RWPE2 (cell line): ENCODE measurements at regions not wholly inside any gene's neighbourhood (a gene's known extent, or its start where the extent isn't known, plus 50 kb on each side); places are given as distances from the start of the nearest gene placed in this dataset.

Experiments used
- ATAC-seq: fragments of 200-7000 bp; cut with Tn5 transposase; 3 replicates; pipeline ENCODE4 v1.9.1; 2021; ENCODE audit warnings: low read depth
- DNase-seq: peaks from one replicate; pipeline ENCODE4 v3.0.0-alpha.2; 2020; ENCODE audit warnings: low spot score
- H3K27ac ChIP-seq: fragments of 450-650 bp; 2 replicates; pipeline ENCODE4 v1.5.1; 2017; ENCODE audit warnings: mild to moderate bottlenecking; ENCODE audit not compliant: poor library complexity, severe bottlenecking
- H3K27me3 ChIP-seq: fragments of 250-450 bp; sonication (Bioruptor Pico); 2 replicates; pipeline ENCODE4 v1.5.1; 2021; ENCODE audit warnings: mild to moderate bottlenecking, moderate library complexity; ENCODE audit not compliant: insufficient read depth, poor library complexity, severe bottlenecking
- H3K36me3 ChIP-seq: fragments of 250-450 bp; sonication (Bioruptor Pico); 2 replicates; pipeline ENCODE4 v1.5.1; 2020; ENCODE audit warnings: low read depth, mild to moderate bottlenecking, moderate library complexity
- H3K4me1 ChIP-seq: fragments of 250-450 bp; sonication (Bioruptor Pico); 2 replicates; pipeline ENCODE4 v1.5.1; 2021; ENCODE audit warnings: mild to moderate bottlenecking, moderate library complexity; ENCODE audit not compliant: insufficient read depth, poor library complexity, severe bottlenecking
- H3K4me3 ChIP-seq: fragments of 250-450 bp; sonication (Bioruptor Pico); 2 replicates; pipeline ENCODE4 v1.5.1; 2021; ENCODE audit warnings: mild to moderate bottlenecking, moderate library complexity; ENCODE audit not compliant: severe bottlenecking
- H3K9me3 ChIP-seq: fragments of 250-450 bp; sonication (Bioruptor Pico); 2 replicates; pipeline ENCODE4 v1.5.1; 2021; ENCODE audit warnings: mild to moderate bottlenecking, moderate library complexity; ENCODE audit not compliant: severe bottlenecking
- TF ChIP-seq, protein P1 (sequence below): fragments of 450-650 bp; IDR thresholded peaks from one replicate; pipeline ENCODE4 v1.5.1; 2017; ENCODE audit warnings: mild to moderate bottlenecking, moderate library complexity; ENCODE audit not compliant: poor library complexity, severe bottlenecking

DNA sequence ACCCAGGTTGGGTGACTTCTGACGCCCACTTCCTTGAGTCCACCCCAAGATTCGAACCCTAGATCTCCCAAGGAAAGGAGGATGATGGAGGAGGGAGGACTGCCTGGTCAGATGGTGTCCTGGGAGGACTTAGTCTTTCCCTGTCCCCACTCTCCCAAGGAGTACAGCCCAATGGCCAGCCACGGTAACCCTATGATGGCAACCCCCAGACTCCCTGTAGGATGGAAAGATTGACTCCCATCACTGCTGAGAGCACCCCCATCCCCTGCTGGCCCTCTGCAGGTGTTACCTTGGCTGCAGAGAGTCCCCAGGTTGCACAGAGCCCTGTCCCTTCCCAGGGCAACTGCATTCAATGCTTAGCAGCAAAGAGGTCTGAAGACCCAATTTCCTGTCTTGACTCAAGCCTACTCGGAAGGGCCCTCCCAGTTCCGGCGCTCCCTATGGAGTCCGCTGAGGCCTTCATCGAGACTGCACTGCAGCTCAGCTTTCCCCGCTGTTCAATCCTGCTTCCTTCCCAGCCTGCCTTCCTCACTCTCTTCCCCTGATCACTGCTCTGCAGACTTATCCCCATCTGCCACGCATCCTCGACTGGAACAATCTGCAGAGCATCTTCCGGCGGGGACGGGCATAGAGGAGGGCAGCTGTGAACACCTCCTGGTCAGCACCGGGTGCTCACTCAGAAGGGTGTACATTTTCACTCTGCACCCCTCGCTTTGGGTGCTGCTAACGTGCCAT, 50.8 kb upstream of the OCM2 start:
- Histone ChIP-seq H3K27ac (no peak overlapping the region), H3K9me3 (no peaks in the 10 kb centered on the region), H3K27me3 (no peaks in the 10 kb centered on the region), H3K4me3 (no peak overlapping the region), H3K4me1 (no peaks in the 10 kb centered on the region), H3K36me3 (no peaks in the 10 kb centered on the region)
- DNase-seq (no peak), ATAC-seq (no peak)
- TF ChIP-seq, protein P1, sequence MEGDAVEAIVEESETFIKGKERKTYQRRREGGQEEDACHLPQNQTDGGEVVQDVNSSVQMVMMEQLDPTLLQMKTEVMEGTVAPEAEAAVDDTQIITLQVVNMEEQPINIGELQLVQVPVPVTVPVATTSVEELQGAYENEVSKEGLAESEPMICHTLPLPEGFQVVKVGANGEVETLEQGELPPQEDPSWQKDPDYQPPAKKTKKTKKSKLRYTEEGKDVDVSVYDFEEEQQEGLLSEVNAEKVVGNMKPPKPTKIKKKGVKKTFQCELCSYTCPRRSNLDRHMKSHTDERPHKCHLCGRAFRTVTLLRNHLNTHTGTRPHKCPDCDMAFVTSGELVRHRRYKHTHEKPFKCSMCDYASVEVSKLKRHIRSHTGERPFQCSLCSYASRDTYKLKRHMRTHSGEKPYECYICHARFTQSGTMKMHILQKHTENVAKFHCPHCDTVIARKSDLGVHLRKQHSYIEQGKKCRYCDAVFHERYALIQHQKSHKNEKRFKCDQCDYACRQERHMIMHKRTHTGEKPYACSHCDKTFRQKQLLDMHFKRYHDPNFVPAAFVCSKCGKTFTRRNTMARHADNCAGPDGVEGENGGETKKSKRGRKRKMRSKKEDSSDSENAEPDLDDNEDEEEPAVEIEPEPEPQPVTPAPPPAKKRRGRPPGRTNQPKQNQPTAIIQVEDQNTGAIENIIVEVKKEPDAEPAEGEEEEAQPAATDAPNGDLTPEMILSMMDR: no peak

DNA sequence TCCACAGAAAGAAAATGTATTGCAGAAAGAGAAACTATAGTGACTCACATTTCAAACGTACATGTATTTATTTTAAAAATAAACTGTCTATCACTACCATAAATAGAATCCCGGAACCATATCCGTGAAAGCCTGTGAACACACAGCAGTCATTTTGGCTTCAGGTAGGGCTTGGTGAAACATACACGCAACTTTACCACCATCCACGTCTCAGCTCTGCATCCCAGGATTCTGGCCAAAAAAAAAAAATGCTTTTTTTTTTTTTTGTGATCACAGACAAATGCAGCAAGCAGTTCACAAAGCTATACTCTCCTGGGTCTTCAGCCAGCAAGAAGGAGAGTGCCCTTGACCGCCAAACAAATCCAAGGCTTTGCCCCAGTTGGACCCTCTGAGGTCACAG, 56.8 kb upstream of the OCM2 start:
- TF ChIP-seq, protein P1: no peak
- DNase-seq (no peak), ATAC-seq (no peak)
- Histone ChIP-seq H3K9me3 (no peaks in the 10 kb centered on the region), H3K27ac (no peak overlapping the region), H3K27me3 (no peaks in the 10 kb centered on the region), H3K36me3 (no peaks in the 10 kb centered on the region), H3K4me1 (peaks cover 6% of the 10 kb centered on the region), H3K4me3 (no peak overlapping the region)

DNA sequence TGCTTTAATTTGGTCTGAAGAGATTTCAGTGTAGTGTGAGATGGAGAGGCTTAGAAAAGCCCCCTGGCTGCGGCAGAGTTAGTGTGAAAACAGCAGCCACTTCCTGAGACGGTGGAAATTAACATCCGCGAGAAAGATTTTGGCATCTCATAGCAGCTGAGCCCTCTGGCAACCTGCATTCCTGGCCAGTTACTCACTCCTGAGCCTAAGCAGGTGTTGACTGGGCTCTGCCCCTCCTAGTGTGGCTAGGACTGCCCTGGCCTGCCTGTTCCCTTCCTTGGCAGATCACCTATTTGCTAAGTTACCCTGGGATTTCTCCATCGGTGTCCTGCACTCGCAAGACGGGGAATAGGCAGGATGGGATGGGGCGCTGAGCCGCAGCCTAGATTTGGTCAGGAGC, 57.6 kb upstream of the LMTK2 start:
- Histone ChIP-seq H3K27me3 (no peaks in the 10 kb centered on the region), H3K9me3 (no peaks in the 10 kb centered on the region), H3K4me3 (no peak overlapping the region), H3K4me1 (peaks cover 6% of the 10 kb centered on the region), H3K27ac (peak overlapping the region; percentile 64), H3K36me3 (no peaks in the 10 kb centered on the region)
- TF ChIP-seq, protein P1: no peak
- DNase-seq: peak; percentile 85
- ATAC-seq: peak; percentile 99

DNA sequence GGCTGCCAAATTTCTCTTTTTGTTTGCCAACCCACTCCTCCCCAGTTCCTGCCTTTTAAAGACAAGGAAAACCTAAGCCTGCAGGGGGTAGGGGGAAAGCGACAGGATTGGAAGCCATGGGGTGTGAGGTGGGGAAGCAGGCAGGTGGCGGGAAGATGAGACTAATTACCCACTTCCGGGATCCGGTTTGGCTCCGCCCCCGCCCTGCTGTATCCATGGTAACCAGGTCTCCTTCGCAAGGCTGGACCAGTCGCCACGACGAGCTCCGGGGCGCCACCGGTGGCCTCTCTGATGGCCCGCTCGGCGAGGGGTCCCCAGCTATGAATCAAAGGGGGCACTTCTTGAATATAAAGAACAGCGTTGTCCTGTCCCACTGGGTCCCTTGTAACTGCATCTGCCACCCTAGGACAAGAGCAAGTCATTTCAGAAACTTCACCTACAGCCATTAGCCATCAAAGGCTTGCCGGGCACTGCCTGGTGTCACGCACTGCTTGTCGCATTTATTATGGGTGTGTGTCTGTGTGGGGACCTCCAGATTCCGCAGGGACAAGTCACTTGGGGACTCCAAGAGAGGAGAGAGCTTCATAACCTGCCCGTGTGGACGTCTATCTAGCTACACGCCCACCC, 55.4 kb upstream of the LMTK2 start:
- Histone ChIP-seq H3K36me3 (no peaks in the 10 kb centered on the region), H3K27ac (no peak overlapping the region), H3K4me1 (peaks cover 17% of the 10 kb centered on the region), H3K27me3 (no peaks in the 10 kb centered on the region), H3K4me3 (no peak overlapping the region), H3K9me3 (no peaks in the 10 kb centered on the region)
- no peak for DNase-seq
- ATAC-seq: no peak
- TF ChIP-seq, protein P1: no peak

DNA sequence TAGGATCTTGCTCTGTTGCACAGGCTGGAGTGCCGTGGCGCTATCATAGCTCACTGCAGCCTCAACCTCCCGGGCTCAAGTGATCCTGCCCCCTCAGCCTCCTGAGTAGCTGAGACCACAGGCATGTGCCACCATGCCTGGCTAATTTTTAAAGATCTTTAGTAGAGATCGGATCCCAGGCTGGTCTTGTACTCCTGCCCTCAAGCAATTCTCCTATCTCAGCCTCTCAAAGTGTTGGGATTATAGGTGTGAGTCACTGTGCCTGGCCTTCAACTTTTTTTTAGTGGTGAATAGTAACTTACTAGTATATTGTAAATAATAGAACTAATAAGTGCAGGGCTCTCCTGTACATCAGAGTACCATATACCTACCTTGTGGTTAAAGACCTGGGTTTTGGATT, 52.1 kb upstream of the LMTK2 start:
- Histone ChIP-seq H3K4me1 (peaks cover 20% of the 10 kb centered on the region), H3K27me3 (no peaks in the 10 kb centered on the region), H3K27ac (no peak overlapping the region), H3K9me3 (no peaks in the 10 kb centered on the region), H3K36me3 (no peaks in the 10 kb centered on the region), H3K4me3 (no peak overlapping the region)
- DNase-seq (no peak), ATAC-seq (peak; percentile 65)
- TF ChIP-seq, protein P1: no peak
